HEK293 (cell line): ENCODE measurements at regions not wholly inside any gene's neighbourhood (a gene's known extent, or its start where the extent isn't known, plus 50 kb on each side); places are given as distances from the start of the nearest gene placed in this dataset.

ENCODE experiments used
- CTCF ChIA-PET: fragments of 350-600 bp; formaldehyde crosslinking; extraction: SDS; loops from one replicate; lab custom pipeline; 2021; ENCODE audit warnings: antibody characterized with exemption; lab: Yijun Ruan, JAX
- POLR2A ChIA-PET: fragments of 300-600 bp; formaldehyde crosslinking; extraction: SDS; loops from one replicate; lab custom pipeline; 2020; ENCODE audit warnings: antibody characterized with exemption, inconsistent platforms; lab: Yijun Ruan, JAX
- H3K27ac ChIP-seq: fragments of 200-500 bp; sonication (Bioruptor generic); 2 replicates; pipeline ENCODE4 v1.5.1; 2014; ENCODE audit warnings: low read depth, low read length, control low read depth, inconsistent platforms; ENCODE audit errors: extremely low read depth
- H3K36me3 ChIP-seq, 2 experiments: fragments of 200-500 bp in 1 of 2; sonication (Bioruptor generic) in 1 of 2; 1 replicate in 1 of 2; 2 replicates in 1 of 2; pipeline ENCODE4 v1.5.1; 2014 to 2017; ENCODE audit warnings: inconsistent platforms in 2 of 2, low read length in 2 of 2; ENCODE audit not compliant: control insufficient read depth in 2 of 2, insufficient read depth in 1 of 2
- H3K4me1 ChIP-seq: fragments of 200-500 bp; sonication (Bioruptor generic); 2 replicates; pipeline ENCODE4 v1.5.1; 2014; ENCODE audit warnings: mild to moderate bottlenecking, low read length, inconsistent platforms; ENCODE audit not compliant: control insufficient read depth, insufficient read depth
- H3K4me3 ChIP-seq: 2 replicates; pipeline ENCODE4 v1.5.1; 2011; ENCODE audit warnings: low read depth, mild to moderate bottlenecking, control low read depth, low read length, moderate library complexity
- H3K9me3 ChIP-seq: fragments of 200-500 bp; sonication (Bioruptor generic); 2 replicates; pipeline ENCODE4 v1.5.1; 2014; ENCODE audit warnings: low read depth, low read length, inconsistent platforms; ENCODE audit not compliant: control insufficient read depth, insufficient read depth
- HIC1 ChIP-seq: fragments of 450-650 bp; formaldehyde crosslinking; IDR thresholded peaks from 2 replicates; pipeline ENCODE4 v1.5.1; 2016; ENCODE audit warnings: missing biosample characterization, missing genetic modification characterization
- IKZF3 ChIP-seq: fragments of 450-650 bp; IDR thresholded peaks from 2 replicates; pipeline ENCODE4 v1.5.0; 2018; ENCODE audit warnings: missing biosample characterization, mild to moderate bottlenecking, missing genetic modification characterization, moderate library complexity
- KLF17 ChIP-seq: fragments of 450-650 bp; formaldehyde crosslinking; IDR thresholded peaks from 2 replicates; pipeline ENCODE4 v1.5.1; 2016; ENCODE audit warnings: missing biosample characterization, missing genetic modification characterization
- KLF7 ChIP-seq: fragments of 450-650 bp; formaldehyde crosslinking; IDR thresholded peaks from 2 replicates; pipeline ENCODE4 v1.5.1; 2016; ENCODE audit warnings: missing biosample characterization, missing genetic modification characterization, borderline replicate concordance
- KLF8 ChIP-seq: fragments of 450-650 bp; formaldehyde crosslinking; IDR thresholded peaks from 2 replicates; pipeline ENCODE4 v1.5.1; 2016; ENCODE audit warnings: missing biosample characterization, missing genetic modification characterization
- MYNN ChIP-seq: fragments of 450-650 bp; formaldehyde crosslinking; IDR thresholded peaks from 2 replicates; pipeline ENCODE4 v1.5.1; 2016; ENCODE audit warnings: missing biosample characterization, missing genetic modification characterization, borderline replicate concordance
- OSR2 ChIP-seq: fragments of 450-650 bp; formaldehyde crosslinking; IDR thresholded peaks from 2 replicates; pipeline ENCODE4 v1.5.1; 2016; ENCODE audit warnings: missing biosample characterization, missing genetic modification characterization
- PBX3 ChIP-seq: sonication (generic); formaldehyde crosslinking; IDR thresholded peaks from 2 replicates; pipeline ENCODE4 v1.8.1; 2022; ENCODE audit warnings: mild to moderate bottlenecking, moderate library complexity, missing genetic modification reagents
- SCRT1 ChIP-seq: fragments of 450-650 bp; formaldehyde crosslinking; IDR thresholded peaks from 2 replicates; pipeline ENCODE4 v1.5.1; 2016; ENCODE audit warnings: missing biosample characterization, missing genetic modification characterization, borderline replicate concordance
- ZBTB17 ChIP-seq: fragments of 450-650 bp; formaldehyde crosslinking; IDR thresholded peaks from 2 replicates; pipeline ENCODE4 v1.5.1; 2016; ENCODE audit warnings: missing biosample characterization, missing genetic modification characterization
- ZNF112 ChIP-seq: fragments of 450-650 bp; formaldehyde crosslinking; IDR thresholded peaks from 2 replicates; pipeline ENCODE4 v1.5.0; 2017; ENCODE audit warnings: missing biosample characterization, missing genetic modification characterization
- ZNF132 ChIP-seq: fragments of 450-650 bp; formaldehyde crosslinking; IDR thresholded peaks from 2 replicates; pipeline ENCODE4 v1.5.1; 2017; ENCODE audit warnings: missing biosample characterization, missing genetic modification characterization, borderline replicate concordance
- ZNF16 ChIP-seq: fragments of 450-650 bp; formaldehyde crosslinking; IDR thresholded peaks from 2 replicates; pipeline ENCODE4 v1.5.1; 2016; ENCODE audit warnings: low read depth, missing biosample characterization, missing genetic modification characterization
- ZNF169 ChIP-seq: fragments of 450-650 bp; formaldehyde crosslinking; IDR thresholded peaks from 2 replicates; pipeline ENCODE4 v1.5.1; 2016; ENCODE audit warnings: missing biosample characterization, missing genetic modification characterization
- ZNF335 ChIP-seq: fragments of 450-650 bp; formaldehyde crosslinking; conservative IDR thresholded peaks from 2 replicates; pipeline ENCODE4 v1.5.1; 2016; ENCODE audit warnings: missing biosample characterization, missing genetic modification characterization
- ZNF529 ChIP-seq: fragments of 450-650 bp; formaldehyde crosslinking; IDR thresholded peaks from 2 replicates; pipeline ENCODE4 v1.5.1; 2017; ENCODE audit warnings: missing genetic modification characterization, missing biosample characterization; ENCODE audit not compliant: insufficient replicate concordance
- ZNF596 ChIP-seq: fragments of 450-650 bp; IDR thresholded peaks from 2 replicates; pipeline ENCODE4 v1.5.0; 2018; ENCODE audit warnings: missing biosample characterization, mild to moderate bottlenecking, missing genetic modification characterization, moderate library complexity
- ZNF623 ChIP-seq: fragments of 450-650 bp; formaldehyde crosslinking; IDR thresholded peaks from 2 replicates; pipeline ENCODE4 v1.5.1; 2016; ENCODE audit warnings: missing biosample characterization, missing genetic modification characterization
- ZNF654 ChIP-seq: fragments of 450-650 bp; formaldehyde crosslinking; IDR thresholded peaks from 2 replicates; pipeline ENCODE4 v1.5.1; 2016; ENCODE audit warnings: low read depth, missing biosample characterization, missing genetic modification characterization
- ZNF791 ChIP-seq: fragments of 450-650 bp; formaldehyde crosslinking; IDR thresholded peaks from 2 replicates; pipeline ENCODE4 v1.5.1; 2016; ENCODE audit warnings: missing biosample characterization, missing genetic modification characterization
- TF ChIP-seq, protein P1 (sequence below): fragments of 450-650 bp; formaldehyde crosslinking; IDR thresholded peaks from 2 replicates; pipeline ENCODE4 v1.5.1; 2016; ENCODE audit warnings: missing biosample characterization, missing genetic modification characterization
- TF ChIP-seq, protein P2 (sequence below): fragments of 450-650 bp; IDR thresholded peaks from 2 replicates; pipeline ENCODE4 v1.5.1; 2018; ENCODE audit warnings: missing biosample characterization, missing genetic modification characterization

DNA sequence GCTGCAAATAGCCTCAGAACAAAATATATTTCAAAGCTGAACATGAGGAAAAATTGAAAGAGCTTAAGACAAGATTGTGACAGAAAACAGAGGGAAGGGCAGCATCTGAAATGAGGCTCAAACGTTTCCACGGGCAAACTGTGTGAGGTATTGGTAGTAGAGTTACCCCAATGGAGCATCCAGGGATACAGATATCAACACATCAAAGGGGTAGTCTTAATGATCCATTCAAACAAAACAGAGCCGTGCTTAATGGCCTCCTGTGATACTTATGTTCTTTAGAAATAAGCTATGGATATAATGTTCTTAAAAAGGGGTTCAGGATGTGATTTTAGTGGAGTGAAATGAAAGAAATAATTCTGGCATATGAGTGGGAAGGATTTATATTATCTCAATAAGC is 430.3 kb upstream of the PDZRN3 start (continued):
- TF ChIP-seq HIC1 (tag by site-specific recombination): no peak
- TF ChIP-seq KLF8 (tag by site-specific recombination): no peak
- no peak for TF ChIP-seq MYNN (tag by site-specific recombination)
- no peak for TF ChIP-seq IKZF3 (tag by site-specific recombination)
- TF ChIP-seq ZNF791 (tag by site-specific recombination): no peak
- TF ChIP-seq ZNF112: no peak
- TF ChIP-seq ZNF132 (tag by site-specific recombination): no peak

DNA sequence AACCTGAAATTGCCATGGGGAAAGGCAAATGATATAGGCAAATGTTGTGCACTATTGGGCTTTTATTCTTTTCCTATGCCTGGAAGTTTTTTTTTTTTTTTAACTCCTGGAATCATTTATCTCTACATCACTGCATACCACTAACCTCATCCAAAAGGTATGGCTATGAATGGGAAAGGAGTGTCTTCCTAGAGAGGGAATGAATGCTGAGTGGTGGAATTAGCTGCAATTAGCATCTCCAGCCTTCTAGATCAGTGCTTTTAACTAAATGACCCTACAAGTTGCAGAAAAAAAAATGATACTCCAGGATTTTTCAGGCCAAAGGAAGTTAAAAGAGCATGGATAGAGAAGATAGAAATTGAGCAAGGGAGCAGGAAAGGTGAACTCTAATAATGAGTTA is 429.8 kb upstream of the PDZRN3 start:
- no peak overlapping the region for H3K27ac ChIP-seq
- H3K36me3 ChIP-seq: no peaks in the 10 kb centered on the region
- CTCF ChIA-PET: no interaction called here
- no peaks in the 10 kb centered on the region for H3K4me1 ChIP-seq
- no peak for TF ChIP-seq ZNF529 (tag by site-specific recombination)
- TF ChIP-seq, protein P1, sequence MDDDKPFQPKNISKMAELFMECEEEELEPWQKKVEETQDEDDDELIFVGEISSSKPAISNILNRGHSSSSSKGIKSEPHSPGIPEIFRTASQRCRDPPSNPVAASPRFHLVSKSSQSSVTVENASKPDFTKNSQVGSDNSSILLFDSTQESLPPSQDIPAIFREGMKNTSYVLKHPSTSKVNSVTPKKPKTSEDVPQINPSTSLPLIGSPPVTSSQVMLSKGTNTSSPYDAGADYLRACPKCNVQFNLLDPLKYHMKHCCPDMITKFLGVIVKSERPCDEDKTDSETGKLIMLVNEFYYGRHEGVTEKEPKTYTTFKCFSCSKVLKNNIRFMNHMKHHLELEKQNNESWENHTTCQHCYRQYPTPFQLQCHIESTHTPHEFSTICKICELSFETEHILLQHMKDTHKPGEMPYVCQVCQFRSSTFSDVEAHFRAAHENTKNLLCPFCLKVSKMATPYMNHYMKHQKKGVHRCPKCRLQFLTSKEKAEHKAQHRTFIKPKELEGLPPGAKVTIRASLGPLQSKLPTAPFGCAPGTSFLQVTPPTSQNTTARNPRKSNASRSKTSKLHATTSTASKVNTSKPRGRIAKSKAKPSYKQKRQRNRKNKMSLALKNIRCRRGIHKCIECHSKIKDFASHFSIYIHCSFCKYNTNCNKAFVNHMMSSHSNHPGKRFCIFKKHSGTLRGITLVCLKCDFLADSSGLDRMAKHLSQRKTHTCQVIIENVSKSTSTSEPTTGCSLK (tag by site-specific recombination): no peak
- no peak for TF ChIP-seq ZNF654 (tag by site-specific recombination)
- TF ChIP-seq KLF7 (tag by site-specific recombination): no peak
- TF ChIP-seq KLF17: no peak
- no peak for TF ChIP-seq ZBTB17 (tag by site-specific recombination)
- no peak for TF ChIP-seq ZNF623
- TF ChIP-seq OSR2 (tag by site-specific recombination): no peak
- TF ChIP-seq ZNF169 (tag by site-specific recombination): no peak
- no peak for TF ChIP-seq PBX3 (CRISPR knock-in tag)
- TF ChIP-seq, protein P2, sequence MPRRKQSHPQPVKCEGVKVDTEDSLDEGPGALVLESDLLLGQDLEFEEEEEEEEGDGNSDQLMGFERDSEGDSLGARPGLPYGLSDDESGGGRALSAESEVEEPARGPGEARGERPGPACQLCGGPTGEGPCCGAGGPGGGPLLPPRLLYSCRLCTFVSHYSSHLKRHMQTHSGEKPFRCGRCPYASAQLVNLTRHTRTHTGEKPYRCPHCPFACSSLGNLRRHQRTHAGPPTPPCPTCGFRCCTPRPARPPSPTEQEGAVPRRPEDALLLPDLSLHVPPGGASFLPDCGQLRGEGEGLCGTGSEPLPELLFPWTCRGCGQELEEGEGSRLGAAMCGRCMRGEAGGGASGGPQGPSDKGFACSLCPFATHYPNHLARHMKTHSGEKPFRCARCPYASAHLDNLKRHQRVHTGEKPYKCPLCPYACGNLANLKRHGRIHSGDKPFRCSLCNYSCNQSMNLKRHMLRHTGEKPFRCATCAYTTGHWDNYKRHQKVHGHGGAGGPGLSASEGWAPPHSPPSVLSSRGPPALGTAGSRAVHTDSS (tag by site-specific recombination): no peak
- no peak for TF ChIP-seq ZNF16
- TF ChIP-seq ZNF596: no peak
- TF ChIP-seq ZNF335 (tag by site-specific recombination): no peak
- no peak for TF ChIP-seq SCRT1 (tag by site-specific recombination)
- TF ChIP-seq, all 188 proteins: peak for 0
- H3K9me3 ChIP-seq: no peaks in the 10 kb centered on the region
- H3K4me3 ChIP-seq: no peak overlapping the region
- POLR2A ChIA-PET: no interaction called here
